NCI-H1048 (cell line): ENCODE measurements at regions not wholly inside any gene's neighbourhood (a gene's known extent, or its start where the extent isn't known, plus 50 kb on each side); places are given as distances from the start of the nearest gene placed in this dataset.

ENCODE experiments used
- DNase-seq: peaks from one replicate; lab custom pipeline; 2025; lab: John Stamatoyannopoulos, UW

GRCh38 chr9:19511694-19512093 lies 102.9 kb downstream of the ACER2 start:
- DNase-seq = no peak

- no peak for DNase-seq
Observed at GRCh38 chr9:19510907-19511306, 102.1 kb downstream of the ACER2 start.
